HG03108 (cell line): ENCODE measurements at regions not wholly inside any gene's neighbourhood (a gene's known extent, or its start where the extent isn't known, plus 50 kb on each side); places are given as distances from the start of the nearest gene placed in this dataset.

Source experiments
- ATAC-seq: cut with Tn5 transposase; IDR thresholded peaks from one replicate; pipeline ENCODE4 v1.9.1; 2021; ENCODE audit warnings: moderate library complexity; ENCODE audit not compliant: unreplicated experiment

DNA sequence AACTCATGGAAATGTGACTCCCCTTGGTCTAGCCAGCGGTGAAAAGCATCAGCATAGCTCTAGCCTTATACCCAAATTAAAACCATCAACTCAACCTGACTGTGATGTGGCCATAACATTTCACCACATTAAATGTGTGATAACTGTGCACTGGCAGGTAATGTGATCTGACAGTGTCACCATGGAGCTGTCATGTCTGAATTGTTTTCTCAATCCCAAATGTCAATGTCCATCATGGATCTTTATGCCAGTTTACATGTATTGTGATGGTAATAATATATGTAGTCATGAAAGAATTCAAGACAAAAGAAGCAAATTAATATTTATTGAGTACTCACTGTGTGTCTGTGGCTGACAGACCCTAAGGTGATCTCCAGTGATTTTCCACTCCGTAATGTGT is 213.4 kb upstream of the EOMES start:
- no peak for ATAC-seq

DNA sequence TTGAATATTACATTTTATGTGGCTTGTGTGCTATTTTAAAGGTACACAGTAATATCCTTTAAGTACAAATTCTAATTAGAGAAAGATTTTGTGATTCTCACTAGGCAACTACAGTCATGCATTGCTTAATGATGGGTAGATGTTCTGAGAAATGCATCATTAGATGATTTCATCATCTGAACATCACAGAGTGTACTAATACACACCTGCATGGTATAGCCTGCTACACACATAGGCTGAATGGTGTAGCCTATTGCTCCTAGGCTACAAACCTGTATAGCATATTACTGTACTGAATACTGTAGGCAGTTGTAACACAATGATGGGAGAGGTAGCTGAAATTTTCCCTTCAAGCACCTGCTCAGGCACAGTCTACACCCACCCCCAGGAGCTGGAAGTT is 217.4 kb upstream of the EOMES start:
- no peak for ATAC-seq

DNA sequence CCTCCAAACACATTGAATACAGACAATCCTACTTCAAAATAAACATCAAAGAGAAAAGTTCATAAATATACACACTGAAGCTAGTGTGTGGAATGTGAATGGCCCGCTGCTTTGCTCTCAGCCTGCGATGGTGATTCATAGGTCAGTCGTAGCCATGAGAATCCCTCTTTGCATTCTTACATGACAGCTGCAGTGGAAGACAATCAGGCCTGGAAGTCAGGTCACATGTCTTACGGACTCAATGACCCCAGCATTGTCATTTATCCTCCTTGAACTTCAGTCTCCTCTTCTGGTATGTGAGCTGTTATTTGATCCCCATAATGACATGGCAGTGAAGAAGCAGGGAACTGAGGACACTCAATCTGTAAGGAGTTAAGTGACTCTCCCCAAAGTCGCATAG is 217.8 kb upstream of the EOMES start:
- no peak for ATAC-seq

DNA sequence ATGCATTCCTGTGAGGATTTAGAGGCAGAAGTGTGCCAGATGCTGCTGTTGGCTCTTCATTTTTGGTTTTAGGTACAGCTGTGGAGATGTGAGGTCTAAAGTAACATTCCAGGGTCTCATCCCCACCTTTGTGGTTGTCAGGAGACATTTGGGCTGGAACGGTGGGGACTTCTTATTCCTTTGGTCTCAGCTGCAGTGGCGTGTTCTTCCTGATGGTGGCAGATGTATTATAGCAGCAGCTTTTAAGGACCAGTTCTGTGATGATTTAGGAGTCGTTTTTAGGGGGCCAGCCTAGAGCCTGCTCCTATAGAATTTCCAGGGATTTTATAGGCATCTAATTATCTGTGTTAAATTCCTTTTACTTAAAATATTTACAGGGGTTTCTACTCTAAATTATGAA is 221.0 kb upstream of the EOMES start:
- no peak for ATAC-seq

DNA sequence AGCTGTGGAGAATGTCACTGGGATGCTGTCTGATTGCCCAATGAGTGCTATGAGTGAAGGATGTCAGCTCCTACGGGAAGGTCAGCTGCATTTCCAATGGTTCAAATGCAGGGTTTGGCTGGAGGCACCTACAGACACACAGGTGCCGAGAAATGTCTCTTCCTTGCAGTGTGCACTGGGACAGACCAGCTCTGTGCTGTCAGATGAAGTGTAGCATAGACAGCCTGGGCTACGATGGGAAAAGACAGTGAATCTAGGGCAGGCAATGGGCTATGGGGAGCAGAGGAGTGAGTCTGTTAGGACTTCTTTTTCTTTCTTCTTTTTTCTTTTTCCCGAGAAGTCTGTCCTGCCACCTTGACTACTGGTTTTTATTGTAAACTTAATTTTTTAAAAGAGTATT is 223.1 kb upstream of the EOMES start:
- ATAC-seq: no peak

DNA sequence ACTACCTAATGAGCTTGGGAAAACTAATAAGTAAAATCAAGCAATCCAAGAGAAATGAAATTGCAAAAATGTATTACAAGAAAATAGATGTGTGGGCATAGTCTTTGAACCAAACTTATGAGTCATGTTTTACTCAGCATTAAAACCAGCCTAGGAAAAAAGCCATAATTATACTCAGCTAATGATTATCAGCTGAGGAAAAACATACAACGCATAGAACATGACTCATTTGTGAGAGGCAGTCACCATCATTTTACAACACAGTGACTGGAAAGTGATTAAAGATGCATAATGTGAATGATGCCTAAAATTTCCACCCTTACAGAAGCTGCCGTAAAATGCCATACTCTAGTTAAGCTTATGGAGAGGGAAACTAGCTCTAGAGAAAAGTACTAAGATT is 238.0 kb upstream of the EOMES start:
- no peak for ATAC-seq

DNA sequence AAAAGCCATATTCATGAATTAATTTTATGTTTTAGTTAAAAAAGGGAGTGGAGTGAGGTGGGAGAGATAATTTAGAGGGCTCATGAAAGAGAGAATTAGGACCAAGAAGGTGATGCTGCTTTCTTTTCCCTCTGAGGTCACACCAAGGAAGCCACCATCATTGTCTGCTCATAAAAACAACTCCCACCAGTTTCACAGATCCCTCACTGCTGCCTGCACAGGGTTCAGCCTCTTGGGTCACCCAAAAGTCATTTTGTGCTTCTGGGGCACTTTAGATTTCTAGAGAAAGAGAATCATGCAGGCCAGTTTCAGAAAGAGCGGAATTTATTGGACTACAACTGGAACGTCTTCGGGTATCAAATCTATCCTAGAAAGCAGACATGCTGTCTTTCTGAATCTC is 241.4 kb upstream of the EOMES start:
- ATAC-seq: no peak

DNA sequence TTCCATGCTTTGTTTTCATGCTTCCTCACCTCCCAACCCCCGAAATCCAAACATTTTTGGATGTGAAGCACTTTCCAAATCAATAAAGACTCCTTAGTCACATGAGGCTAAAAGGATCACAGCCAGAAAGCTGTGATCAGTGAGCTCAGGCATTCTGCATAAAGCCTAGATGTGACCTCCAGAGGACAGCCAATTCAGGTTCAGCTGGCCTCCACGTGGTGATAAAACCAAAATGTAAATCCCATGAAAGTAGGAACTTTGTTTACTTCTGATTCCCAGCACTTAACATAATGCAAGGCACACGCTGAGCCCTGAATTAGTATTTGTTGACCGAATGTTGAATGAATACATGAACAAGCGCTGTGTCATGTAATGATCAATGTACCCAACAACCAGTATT is 249.5 kb upstream of the EOMES start:
- no peak for ATAC-seq

DNA sequence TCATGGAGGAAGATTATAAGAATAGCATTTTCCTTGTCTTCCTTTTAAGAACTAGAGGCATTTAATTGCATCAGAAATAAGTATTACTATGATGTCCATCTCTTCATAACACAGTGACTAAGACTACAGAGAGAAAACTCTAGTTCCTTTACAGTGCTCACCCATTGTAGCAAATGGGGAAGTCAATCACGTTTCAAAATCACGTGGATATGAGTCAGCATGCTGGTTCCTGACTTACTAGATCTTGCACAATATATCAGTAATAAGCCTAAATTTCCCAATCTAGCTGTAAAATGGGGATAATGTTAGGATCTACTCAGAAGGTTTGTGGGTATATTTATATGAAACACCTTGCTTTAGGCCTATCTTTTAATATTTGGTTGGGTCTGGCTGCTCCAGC is 254.8 kb upstream of the EOMES start:
- no peak for ATAC-seq

DNA sequence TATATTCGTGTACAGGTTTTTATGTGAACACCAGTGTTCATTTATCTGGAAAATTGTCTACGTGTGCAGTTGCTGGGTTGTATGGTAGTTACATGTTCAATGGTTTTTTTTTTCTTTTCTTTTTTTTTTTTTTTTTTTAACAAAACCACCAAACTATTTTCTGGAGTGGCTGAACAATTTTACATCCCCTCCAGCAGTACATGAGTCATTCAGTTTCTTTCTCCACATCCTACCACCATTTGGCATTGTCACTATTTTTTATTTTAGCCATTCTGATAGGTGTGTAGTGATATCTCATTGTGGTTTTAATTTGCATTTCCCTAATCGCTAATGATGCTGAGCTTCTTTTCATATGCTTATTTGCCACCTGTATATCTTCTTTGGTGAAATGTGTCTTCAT is 256.3 kb upstream of the EOMES start:
- ATAC-seq: no peak

DNA sequence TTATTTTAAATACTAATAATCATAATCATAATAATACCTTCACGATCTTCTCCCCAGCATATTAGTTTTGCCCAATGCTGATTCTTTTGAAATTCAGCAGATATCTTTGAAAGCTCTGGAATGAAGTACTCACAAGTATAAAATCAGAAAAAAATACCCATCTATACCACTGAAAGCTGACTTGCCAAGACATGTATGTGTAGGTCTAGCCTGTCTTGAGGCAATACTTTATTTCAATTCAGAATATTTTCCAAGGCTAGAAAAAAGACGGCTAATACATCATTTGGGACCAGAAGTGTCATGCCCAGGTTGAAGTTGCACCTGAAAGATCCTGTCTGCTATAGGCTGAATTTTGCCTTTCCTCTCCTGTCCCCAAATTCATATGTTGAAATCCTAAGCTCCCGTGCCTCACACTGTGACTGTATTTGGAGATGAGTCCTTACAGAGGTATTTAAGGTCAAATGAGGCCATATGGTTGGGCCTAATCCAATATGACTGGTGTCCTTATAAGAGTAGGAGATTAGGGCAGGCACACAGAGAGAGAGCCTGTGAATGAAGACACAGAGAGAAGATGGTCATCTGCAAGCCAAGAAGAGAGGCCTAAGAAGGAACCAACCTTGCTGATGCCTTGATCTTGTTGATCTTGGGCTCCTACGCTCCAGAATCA is 255.9 kb upstream of the CMC1 start:
- no peak for ATAC-seq

DNA sequence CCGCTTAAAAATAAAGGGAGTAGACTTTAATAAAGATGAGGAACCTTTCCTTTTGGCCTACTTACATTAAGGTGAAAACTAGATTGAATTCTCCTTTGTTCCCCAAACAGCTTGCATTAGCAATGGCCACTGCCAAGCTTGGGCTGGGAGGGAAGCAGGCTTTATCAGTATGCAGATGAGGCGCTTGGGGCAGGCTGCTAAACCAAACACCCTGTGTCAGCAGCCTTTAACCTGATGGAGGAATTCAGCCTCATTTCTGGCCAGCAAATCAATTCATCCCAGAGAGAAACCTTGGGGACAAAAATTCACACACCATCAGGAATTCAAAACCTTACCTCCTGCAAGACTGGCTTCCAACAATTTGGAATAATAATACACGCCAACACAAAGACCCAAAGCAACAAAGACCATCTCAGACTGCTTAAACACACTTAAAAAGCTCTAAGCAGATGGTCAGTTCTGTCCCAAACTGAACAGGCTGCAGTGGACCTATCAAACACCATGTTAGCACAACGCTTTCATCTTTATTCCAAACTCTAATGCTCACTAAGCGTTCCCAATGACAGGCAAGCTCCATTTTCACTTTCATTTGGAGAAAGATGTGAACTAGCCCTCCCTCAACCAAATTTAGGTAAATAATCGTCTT is 255.1 kb upstream of the CMC1 start:
- no peak for ATAC-seq

DNA sequence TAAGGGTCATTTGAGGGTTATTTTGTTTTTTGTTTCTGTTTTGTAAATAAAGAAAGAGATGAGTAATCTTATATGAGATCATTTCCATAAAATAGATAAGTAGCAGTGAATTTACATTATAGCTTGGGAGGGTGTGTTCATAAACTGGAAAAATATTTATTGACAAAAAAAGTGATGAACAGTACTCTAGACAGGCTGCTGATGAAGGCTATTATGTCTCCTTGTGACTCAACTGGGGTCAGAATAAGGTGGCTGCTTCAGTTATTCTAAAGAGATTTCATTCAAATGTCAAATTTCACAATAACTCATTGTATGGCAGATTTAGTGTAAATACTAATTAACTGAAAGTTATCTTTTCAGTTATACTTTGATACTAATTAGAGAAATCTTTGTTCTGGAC is 251.1 kb upstream of the CMC1 start:
- no peak for ATAC-seq

DNA sequence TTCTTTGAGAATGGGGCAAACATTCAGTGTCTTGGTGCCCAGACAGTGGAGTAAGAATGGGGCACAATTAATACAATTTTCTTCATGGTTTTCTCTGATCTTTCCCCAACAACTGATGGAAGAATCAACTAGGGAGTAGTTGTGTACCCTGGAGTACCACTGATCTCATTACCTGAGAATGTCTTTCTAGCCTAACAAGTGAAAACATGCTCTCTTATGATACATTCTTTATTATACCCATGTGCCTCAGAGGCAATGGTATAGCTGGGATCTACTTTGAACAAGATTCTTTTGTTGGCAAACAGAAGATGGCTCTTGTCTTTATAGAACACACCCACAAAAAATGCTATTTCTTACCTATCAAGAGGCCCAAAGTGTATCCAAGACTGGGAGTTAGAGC is 250.6 kb upstream of the CMC1 start:
- ATAC-seq: no peak

DNA sequence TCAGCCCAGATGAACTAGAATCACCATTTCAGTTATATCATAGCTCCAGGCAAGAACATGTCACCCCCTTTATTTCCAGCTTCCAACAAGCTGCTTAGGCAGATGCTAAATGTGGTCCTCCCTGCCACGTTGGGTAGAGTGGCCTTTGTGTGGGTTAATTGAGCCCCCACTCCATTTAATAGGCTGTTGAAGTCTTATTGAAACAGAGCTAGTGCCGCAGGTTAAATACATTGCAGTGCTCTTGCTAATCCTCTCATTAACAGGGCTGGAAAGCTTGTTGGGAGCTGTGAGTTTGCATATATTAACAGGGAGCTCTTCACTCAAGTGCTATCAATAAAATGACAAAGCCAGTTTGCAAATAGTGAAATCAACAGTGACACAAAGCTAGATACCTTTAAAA is 248.4 kb upstream of the CMC1 start:
- no peak for ATAC-seq

DNA sequence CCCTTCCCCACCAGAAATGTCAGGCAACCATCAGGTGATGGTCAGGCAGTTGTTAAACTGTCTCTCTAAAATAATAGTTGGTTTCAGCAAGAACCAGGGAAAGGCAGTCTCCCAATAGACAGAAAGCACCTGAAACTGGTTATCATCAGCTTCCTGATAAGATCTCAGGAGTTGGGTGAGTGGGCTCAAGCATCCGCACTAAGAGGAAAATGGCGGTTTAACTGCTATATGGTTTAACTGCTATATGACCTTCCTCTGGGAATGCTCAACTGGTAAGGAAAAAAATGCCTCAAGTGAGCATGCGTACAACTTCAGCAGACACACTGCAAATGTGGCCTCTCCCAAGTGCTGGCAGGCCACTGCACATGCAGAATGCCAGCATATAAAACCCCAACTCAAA is 240.8 kb upstream of the CMC1 start:
- ATAC-seq: no peak

DNA sequence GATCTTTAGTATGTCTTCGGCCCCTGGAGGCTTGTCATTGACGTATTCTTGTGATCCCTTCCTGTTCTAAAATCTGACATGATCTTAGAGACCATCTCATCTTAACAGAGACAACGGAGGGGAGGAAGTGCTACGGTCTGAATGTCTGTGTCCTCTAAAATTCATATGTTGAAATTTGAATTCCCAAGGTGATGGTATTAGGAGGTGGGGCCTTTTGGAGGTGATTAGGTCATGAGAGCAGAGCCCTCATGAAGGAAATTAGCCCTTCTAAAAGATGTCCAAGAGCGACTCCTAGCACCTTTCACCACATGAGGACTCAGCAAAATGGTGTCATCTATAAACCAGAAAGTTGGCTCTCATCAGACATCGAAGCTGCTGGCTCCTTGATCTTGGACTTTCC is 233.2 kb upstream of the CMC1 start:
- no peak for ATAC-seq

DNA sequence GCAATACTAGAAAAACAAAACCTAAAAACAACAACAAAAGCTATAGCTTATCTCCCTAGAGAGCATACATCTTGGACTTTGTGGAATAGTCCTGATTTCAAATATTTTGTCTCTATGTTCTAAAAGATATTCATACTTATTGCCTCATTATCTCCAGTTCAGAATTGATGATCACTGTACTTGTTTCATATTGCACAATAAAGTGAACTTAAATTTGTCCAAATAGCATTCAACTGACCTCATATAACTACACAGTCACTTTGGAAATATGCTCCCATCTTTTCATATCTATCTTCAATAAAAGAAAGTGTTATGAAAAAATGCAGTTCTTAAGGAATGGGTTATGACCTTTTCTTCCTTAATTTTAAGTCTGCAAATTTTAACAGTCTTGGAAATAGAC is 228.6 kb upstream of the CMC1 start:
- ATAC-seq: no peak

DNA sequence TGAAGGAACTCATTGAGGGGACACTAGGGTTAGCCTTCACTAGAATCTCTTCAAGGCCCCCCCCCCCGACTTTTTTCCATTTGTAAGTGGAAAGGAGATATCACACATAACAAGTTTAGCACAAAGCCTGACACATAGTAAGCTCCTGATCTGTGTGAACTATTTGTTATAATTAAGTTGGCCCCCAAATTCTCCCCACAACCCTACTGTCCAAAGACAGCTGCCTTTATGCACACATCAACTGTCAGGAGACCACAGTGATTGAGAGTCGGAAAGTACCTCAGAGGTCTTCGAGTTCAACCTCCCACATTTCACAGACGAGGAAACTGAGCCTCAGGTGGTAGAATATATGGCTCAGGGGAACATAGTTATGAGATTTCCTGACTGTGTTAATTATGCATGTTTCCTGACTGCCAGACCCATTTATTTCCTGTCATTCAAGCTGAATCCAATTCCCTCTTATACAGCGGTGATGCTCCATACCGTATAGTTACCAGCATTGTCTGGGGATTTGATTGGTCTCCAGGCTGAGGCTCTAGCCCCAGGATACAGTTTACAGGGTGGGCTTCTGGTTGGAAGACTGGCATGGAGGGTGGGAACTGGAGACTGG is 227.4 kb upstream of the CMC1 start:
- no peak for ATAC-seq

DNA sequence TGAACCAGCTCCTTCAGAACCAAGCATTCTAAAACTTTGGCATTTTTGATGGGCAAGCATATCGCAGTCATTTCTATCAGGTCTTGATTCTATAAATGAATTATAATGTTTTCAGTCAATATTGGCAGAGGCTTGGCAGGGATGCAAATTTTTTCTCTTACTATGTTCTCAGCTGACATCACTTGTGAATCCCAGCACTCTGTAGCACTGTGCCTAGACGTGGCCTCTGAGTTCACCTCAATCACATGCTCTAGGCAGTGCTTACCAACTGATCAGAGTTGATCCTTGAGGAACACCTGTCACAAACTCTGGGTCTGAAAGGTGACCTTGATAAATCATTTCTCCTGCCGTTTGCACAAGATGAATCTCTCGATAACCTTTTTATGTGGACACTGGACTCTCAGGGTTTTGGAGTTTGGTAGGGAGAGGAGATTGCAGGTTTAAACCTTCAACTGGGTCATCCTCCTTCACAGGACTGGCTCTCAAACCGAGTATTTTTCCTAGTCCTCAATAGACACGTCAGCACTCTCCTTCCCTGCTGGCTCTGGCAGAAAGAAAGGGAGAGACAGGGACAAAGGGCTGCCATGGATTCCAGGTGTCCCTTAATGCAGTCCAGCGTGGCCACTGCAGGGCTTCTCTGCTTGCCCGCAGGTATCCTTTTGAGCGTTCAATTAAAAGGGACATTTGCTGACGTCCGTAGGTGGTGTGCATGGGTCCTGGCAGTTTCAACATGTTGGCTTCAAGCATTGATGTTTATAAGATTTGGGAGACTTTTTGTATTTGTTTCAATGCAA is 222.3 kb upstream of the CMC1 start:
- ATAC-seq: no peak

DNA sequence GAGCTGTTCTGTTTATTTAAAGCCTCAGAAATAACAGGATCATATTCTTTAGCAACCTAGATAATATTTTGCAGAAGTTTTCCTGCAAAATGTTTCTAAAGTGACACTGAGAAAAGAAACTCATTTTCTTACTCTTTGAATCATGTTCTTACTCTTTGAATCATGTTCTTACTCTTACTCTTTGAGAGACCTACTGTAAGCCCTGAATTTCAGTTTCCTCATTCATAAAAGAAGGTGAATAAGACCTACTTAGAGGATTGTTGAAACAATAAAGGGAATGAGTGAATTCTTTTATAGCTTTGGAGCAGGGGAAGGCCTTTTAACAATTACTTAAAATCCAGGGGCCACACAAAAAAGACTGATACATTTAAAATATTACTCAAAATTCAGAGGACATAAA is 221.7 kb upstream of the CMC1 start:
- no peak for ATAC-seq

DNA sequence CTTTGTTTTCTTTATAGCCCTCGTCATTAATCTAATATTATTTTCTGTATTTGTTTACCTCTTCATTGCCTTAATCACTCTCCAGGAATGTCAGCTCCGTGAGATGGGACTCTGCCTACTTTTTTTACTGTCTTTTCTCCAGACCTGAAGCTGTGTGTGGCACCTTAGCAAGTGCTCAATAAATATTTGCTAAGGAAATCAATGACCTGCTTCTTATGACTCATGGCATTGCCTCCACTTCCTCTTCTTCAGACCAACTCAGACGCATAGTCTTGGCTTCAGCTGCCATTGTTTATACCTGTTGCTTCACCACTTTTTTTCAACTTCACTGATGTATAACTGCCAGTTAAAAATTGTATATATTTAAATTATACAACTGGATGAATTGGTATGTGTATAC is 218.5 kb upstream of the CMC1 start:
- no peak for ATAC-seq
